ENCODE measurements at regions not wholly inside any gene's neighbourhood (a gene's known extent, or its start where the extent isn't known, plus 50 kb on each side); places are given as distances from the start of the nearest gene placed in this dataset.

DNA sequence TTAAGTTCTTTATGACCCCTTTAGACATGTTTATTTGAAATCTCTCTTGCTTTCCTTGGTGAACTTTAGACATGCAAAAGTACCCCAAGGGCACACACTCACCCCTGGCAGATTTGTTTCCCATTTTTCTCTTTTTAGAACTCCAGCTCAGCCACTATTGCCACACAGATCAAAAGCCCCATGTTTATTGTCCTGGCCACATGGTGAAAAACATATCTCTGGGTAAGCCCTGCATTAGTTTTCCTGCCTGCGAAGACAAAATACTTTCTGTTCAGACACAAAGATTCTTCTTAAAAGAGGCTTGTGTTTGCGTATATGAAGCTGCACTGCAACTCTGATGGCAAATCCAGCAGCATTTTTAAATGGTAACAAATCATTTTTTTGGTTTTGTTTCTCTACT, 200.0 kb downstream of the POLR1F start (continued):
- TF ChIP-seq, protein P1, sequence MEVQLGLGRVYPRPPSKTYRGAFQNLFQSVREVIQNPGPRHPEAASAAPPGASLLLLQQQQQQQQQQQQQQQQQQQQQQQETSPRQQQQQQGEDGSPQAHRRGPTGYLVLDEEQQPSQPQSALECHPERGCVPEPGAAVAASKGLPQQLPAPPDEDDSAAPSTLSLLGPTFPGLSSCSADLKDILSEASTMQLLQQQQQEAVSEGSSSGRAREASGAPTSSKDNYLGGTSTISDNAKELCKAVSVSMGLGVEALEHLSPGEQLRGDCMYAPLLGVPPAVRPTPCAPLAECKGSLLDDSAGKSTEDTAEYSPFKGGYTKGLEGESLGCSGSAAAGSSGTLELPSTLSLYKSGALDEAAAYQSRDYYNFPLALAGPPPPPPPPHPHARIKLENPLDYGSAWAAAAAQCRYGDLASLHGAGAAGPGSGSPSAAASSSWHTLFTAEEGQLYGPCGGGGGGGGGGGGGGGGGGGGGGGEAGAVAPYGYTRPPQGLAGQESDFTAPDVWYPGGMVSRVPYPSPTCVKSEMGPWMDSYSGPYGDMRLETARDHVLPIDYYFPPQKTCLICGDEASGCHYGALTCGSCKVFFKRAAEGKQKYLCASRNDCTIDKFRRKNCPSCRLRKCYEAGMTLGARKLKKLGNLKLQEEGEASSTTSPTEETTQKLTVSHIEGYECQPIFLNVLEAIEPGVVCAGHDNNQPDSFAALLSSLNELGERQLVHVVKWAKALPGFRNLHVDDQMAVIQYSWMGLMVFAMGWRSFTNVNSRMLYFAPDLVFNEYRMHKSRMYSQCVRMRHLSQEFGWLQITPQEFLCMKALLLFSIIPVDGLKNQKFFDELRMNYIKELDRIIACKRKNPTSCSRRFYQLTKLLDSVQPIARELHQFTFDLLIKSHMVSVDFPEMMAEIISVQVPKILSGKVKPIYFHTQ (CRISPR knock-in tag; IDR thresholded peaks at IDR 0.05): no peak
- TF ChIP-seq MXD4 (CRISPR knock-in tag; IDR thresholded peaks at IDR 0.05; ENCODE audit: borderline replicate concordance): no peak
- TF ChIP-seq, protein P2, sequence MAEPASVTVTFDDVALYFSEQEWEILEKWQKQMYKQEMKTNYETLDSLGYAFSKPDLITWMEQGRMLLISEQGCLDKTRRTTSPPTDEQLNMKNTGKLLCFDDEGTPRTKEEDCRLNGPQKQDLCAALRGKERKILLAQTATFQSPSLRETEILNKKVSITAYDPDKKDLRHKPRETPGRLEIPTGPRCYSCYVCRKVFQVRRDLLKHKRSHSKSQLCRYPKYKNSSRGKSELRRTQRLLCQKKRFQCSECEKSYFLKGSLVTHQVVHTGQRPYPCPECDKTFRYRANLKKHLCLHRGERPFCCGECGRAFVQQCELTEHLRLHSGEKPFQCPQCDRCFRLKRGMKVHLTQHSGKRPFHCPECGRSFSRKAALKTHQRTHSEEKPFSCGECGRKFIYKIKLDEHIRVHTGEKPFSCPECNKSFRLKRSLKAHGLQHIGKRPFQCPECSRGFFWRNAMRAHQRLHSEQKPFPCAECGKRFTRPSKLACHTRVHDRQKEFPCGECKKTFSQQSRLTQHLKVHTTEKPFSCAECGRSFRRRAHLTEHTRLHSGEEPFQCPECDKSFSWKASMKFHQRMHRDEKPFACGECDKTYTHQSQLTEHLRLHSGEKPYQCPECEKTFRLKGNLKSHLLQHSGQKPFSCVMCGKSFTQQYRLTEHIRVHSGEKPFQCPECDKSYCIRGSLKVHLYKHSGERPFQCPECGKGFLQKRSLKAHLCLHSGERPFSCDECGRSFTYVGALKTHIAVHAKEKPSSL (CRISPR knock-in tag; conservative IDR thresholded peaks at IDR 0.05): no peak
- no peak for TF ChIP-seq ZNF423 (CRISPR knock-in tag; IDR thresholded peaks at IDR 0.05)
- TF ChIP-seq, protein P3, sequence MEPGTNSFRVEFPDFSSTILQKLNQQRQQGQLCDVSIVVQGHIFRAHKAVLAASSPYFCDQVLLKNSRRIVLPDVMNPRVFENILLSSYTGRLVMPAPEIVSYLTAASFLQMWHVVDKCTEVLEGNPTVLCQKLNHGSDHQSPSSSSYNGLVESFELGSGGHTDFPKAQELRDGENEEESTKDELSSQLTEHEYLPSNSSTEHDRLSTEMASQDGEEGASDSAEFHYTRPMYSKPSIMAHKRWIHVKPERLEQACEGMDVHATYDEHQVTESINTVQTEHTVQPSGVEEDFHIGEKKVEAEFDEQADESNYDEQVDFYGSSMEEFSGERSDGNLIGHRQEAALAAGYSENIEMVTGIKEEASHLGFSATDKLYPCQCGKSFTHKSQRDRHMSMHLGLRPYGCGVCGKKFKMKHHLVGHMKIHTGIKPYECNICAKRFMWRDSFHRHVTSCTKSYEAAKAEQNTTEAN (CRISPR knock-in tag; IDR thresholded peaks at IDR 0.05): no peak
- TF ChIP-seq, protein P4, sequence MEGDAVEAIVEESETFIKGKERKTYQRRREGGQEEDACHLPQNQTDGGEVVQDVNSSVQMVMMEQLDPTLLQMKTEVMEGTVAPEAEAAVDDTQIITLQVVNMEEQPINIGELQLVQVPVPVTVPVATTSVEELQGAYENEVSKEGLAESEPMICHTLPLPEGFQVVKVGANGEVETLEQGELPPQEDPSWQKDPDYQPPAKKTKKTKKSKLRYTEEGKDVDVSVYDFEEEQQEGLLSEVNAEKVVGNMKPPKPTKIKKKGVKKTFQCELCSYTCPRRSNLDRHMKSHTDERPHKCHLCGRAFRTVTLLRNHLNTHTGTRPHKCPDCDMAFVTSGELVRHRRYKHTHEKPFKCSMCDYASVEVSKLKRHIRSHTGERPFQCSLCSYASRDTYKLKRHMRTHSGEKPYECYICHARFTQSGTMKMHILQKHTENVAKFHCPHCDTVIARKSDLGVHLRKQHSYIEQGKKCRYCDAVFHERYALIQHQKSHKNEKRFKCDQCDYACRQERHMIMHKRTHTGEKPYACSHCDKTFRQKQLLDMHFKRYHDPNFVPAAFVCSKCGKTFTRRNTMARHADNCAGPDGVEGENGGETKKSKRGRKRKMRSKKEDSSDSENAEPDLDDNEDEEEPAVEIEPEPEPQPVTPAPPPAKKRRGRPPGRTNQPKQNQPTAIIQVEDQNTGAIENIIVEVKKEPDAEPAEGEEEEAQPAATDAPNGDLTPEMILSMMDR (IDR thresholded peaks at IDR 0.05): no peak
- no peak for TF ChIP-seq NFE2L1 (CRISPR knock-in tag; IDR thresholded peaks at IDR 0.05)
- TF ChIP-seq, protein P5, sequence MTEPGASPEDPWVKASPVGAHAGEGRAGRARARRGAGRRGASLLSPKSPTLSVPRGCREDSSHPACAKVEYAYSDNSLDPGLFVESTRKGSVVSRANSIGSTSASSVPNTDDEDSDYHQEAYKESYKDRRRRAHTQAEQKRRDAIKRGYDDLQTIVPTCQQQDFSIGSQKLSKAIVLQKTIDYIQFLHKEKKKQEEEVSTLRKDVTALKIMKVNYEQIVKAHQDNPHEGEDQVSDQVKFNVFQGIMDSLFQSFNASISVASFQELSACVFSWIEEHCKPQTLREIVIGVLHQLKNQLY (CRISPR knock-in tag; IDR thresholded peaks at IDR 0.05): no peak

DNA sequence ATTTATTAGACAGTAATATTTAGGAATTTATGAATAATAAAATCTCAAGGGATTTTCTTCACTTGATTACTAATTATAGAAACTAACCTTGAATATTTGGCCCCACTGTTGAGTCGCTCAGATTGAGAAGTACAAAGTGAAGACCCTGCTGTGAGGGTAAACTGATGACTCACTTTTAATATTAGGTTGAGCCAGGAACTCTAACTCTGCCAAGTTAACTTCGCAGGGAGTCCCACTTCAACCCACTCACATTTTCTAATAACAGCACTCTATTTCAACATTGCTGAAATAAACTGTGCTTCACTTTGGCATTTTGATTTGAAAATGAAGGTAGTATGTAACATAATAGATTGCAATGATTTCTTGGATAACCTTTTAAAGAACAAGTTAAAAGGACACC, 200.7 kb downstream of the POLR1F start:
- Mint-ChIP-seq H3K27ac (no peak overlapping the region), H3K27me3 (ENCODE audit: low read depth) (no peaks in the 10 kb centered on the region), H3K4me3 (no peak overlapping the region), H3K4me1 (peaks cover 11% of the 10 kb centered on the region), H3K36me3 (no peaks in the 10 kb centered on the region), H3K9me3 (no peaks in the 10 kb centered on the region)
- DNase-seq (ENCODE audit: low spot score) (no peak), ATAC-seq (no peak)
- CTCF ChIA-PET: no interaction called here
- POLR2A ChIA-PET: no interaction called here
- TF ChIP-seq HMGA2 (CRISPR knock-in tag; IDR thresholded peaks at IDR 0.05): no peak
- no peak for TF ChIP-seq ZNF671 (CRISPR knock-in tag; IDR thresholded peaks at IDR 0.05)
- no peak for TF ChIP-seq NFE2L1 (CRISPR knock-in tag; IDR thresholded peaks at IDR 0.05)
- TF ChIP-seq, protein P5 (CRISPR knock-in tag; IDR thresholded peaks at IDR 0.05): no peak
- TF ChIP-seq, protein P6, sequence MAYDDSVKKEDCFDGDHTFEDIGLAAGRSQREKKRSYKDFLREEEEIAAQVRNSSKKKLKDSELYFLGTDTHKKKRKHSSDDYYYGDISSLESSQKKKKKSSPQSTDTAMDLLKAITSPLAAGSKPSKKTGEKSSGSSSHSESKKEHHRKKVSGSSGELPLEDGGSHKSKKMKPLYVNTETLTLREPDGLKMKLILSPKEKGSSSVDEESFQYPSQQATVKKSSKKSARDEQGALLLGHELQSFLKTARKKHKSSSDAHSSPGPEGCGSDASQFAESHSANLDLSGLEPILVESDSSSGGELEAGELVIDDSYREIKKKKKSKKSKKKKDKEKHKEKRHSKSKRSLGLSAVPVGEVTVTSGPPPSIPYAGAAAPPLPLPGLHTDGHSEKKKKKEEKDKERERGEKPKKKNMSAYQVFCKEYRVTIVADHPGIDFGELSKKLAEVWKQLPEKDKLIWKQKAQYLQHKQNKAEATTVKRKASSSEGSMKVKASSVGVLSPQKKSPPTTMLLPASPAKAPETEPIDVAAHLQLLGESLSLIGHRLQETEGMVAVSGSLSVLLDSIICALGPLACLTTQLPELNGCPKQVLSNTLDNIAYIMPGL (CRISPR knock-in tag; IDR thresholded peaks at IDR 0.05): no peak
- TF ChIP-seq, protein P7, sequence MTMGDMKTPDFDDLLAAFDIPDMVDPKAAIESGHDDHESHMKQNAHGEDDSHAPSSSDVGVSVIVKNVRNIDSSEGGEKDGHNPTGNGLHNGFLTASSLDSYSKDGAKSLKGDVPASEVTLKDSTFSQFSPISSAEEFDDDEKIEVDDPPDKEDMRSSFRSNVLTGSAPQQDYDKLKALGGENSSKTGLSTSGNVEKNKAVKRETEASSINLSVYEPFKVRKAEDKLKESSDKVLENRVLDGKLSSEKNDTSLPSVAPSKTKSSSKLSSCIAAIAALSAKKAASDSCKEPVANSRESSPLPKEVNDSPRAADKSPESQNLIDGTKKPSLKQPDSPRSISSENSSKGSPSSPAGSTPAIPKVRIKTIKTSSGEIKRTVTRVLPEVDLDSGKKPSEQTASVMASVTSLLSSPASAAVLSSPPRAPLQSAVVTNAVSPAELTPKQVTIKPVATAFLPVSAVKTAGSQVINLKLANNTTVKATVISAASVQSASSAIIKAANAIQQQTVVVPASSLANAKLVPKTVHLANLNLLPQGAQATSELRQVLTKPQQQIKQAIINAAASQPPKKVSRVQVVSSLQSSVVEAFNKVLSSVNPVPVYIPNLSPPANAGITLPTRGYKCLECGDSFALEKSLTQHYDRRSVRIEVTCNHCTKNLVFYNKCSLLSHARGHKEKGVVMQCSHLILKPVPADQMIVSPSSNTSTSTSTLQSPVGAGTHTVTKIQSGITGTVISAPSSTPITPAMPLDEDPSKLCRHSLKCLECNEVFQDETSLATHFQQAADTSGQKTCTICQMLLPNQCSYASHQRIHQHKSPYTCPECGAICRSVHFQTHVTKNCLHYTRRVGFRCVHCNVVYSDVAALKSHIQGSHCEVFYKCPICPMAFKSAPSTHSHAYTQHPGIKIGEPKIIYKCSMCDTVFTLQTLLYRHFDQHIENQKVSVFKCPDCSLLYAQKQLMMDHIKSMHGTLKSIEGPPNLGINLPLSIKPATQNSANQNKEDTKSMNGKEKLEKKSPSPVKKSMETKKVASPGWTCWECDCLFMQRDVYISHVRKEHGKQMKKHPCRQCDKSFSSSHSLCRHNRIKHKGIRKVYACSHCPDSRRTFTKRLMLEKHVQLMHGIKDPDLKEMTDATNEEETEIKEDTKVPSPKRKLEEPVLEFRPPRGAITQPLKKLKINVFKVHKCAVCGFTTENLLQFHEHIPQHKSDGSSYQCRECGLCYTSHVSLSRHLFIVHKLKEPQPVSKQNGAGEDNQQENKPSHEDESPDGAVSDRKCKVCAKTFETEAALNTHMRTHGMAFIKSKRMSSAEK (CRISPR knock-in tag; IDR thresholded peaks at IDR 0.05; ENCODE audit: borderline replicate concordance): no peak
- no peak for TF ChIP-seq TEAD1 (CRISPR knock-in tag; IDR thresholded peaks at IDR 0.05)
- TF ChIP-seq ELF4 (CRISPR knock-in tag; IDR thresholded peaks at IDR 0.05; ENCODE audit: low read depth): no peak
- TF ChIP-seq, protein P8, sequence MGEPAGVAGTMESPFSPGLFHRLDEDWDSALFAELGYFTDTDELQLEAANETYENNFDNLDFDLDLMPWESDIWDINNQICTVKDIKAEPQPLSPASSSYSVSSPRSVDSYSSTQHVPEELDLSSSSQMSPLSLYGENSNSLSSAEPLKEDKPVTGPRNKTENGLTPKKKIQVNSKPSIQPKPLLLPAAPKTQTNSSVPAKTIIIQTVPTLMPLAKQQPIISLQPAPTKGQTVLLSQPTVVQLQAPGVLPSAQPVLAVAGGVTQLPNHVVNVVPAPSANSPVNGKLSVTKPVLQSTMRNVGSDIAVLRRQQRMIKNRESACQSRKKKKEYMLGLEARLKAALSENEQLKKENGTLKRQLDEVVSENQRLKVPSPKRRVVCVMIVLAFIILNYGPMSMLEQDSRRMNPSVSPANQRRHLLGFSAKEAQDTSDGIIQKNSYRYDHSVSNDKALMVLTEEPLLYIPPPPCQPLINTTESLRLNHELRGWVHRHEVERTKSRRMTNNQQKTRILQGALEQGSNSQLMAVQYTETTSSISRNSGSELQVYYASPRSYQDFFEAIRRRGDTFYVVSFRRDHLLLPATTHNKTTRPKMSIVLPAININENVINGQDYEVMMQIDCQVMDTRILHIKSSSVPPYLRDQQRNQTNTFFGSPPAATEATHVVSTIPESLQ (CRISPR knock-in tag; IDR thresholded peaks at IDR 0.05): no peak
- TF ChIP-seq SMAD3 (CRISPR knock-in tag; IDR thresholded peaks at IDR 0.05; ENCODE audit: borderline replicate concordance): no peak
- TF ChIP-seq RELA (CRISPR knock-in tag; IDR thresholded peaks at IDR 0.05; ENCODE audit: borderline replicate concordance): no peak
- TF ChIP-seq TEAD4 (CRISPR knock-in tag; IDR thresholded peaks at IDR 0.05): no peak
- TF ChIP-seq NR2C2 (CRISPR knock-in tag; IDR thresholded peaks at IDR 0.05): no peak
